ENCODE measurements at regions not wholly inside any gene's neighbourhood (a gene's known extent, or its start where the extent isn't known, plus 50 kb on each side); places are given as distances from the start of the nearest gene placed in this dataset.

DNA sequence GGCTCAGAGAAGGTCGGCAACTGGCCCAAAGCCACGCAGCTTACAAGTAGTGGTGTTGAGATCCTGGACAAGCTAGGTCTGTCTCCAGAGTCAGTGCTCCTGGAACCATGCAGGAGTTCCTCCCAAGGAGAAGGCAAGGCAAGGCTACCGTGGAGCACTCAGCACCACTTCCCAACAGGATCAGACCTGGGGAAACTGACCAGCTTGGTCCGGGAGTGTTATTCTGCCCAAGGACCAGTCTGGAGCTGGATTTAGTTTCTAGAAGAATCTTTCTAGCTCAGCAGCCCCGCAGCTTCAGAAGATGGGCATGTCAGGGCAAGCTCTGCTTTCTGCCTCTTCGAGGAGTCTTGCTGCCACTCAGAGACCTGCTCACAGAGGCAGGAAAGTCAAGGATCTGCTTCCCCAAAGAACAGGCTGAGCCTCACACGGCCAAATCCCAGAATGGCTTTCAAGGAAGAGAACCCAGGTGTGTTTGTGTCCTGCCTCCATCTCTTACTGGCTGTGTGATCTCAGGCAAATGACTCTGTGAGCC lies 302.8 kb downstream of the MATN1 start:
- Histone ChIP-seq H3K4me3 (ENCODE audit: low read length, poor library complexity, severe bottlenecking) (no peak overlapping the region), H3K79me2 (ENCODE audit: insufficient read depth, low read length) (no peaks in the 10 kb centered on the region), H4K20me1 (ENCODE audit: insufficient read depth, low read length, poor library complexity, severe bottlenecking) (no peaks in the 10 kb centered on the region), H3K9me2 (replicated peaks; ENCODE audit: low read depth, low read length) (no peaks in the 10 kb centered on the region), H3F3A (ENCODE audit: low read depth) (no peaks in the 10 kb centered on the region), H3K36me3 (ENCODE audit: insufficient read depth, low read length) (no peaks in the 10 kb centered on the region), H3K4me2 (ENCODE audit: low read depth, low read length, poor library complexity, severe bottlenecking) (no peak overlapping the region), H3K27me3 (ENCODE audit: insufficient read depth, low read length, poor library complexity, severe bottlenecking) (no peaks in the 10 kb centered on the region), H3K9me3 (ENCODE audit: insufficient read depth, low read depth, low read length) (no peaks in the 10 kb centered on the region), H2AFZ (ENCODE audit: low read length) (no peak overlapping the region), H3K9ac (ENCODE audit: low read depth, low read length, poor library complexity, severe bottlenecking) (no peak overlapping the region), H3K4me1 (ENCODE audit: insufficient read depth, low read length, poor library complexity, severe bottlenecking) (no peaks in the 10 kb centered on the region)
- TF ChIP-seq EZH2phosphoT487 (IDR thresholded peaks at IDR 0.05; ENCODE audit: borderline replicate concordance) = no peak
- TF ChIP-seq, protein P1, sequence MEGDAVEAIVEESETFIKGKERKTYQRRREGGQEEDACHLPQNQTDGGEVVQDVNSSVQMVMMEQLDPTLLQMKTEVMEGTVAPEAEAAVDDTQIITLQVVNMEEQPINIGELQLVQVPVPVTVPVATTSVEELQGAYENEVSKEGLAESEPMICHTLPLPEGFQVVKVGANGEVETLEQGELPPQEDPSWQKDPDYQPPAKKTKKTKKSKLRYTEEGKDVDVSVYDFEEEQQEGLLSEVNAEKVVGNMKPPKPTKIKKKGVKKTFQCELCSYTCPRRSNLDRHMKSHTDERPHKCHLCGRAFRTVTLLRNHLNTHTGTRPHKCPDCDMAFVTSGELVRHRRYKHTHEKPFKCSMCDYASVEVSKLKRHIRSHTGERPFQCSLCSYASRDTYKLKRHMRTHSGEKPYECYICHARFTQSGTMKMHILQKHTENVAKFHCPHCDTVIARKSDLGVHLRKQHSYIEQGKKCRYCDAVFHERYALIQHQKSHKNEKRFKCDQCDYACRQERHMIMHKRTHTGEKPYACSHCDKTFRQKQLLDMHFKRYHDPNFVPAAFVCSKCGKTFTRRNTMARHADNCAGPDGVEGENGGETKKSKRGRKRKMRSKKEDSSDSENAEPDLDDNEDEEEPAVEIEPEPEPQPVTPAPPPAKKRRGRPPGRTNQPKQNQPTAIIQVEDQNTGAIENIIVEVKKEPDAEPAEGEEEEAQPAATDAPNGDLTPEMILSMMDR (conservative IDR thresholded peaks at IDR 0.05; ENCODE audit: low read length) = no peak

DNA sequence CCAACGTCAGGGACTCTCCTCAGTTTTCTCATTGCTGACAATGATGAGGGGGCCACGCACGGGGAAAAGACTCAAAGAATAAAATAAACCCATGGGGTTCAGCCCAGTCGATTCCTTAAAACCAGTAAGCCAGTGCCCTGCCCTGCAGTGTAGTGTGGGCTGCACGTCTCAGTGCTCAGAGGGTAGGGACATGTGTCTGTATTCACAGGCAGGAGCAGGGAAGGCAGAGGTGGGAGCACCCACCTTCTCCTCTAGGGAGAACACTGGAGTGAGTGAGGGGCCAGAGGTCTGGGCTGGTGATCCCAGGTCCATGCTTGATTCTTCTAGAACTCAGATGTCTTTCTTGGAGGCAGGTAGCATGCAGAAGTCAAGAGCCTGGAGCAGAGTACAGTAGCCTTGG lies 303.6 kb downstream of the MATN1 start:
- Histone ChIP-seq H3K4me2 (ENCODE audit: low read depth, low read length, poor library complexity, severe bottlenecking) (no peak overlapping the region), H2AFZ (ENCODE audit: low read length) (no peak overlapping the region), H3K79me2 (ENCODE audit: insufficient read depth, low read length) (no peaks in the 10 kb centered on the region), H3K4me1 (ENCODE audit: insufficient read depth, low read length, poor library complexity, severe bottlenecking) (no peaks in the 10 kb centered on the region), H3K9ac (ENCODE audit: low read depth, low read length, poor library complexity, severe bottlenecking) (no peak overlapping the region), H3F3A (ENCODE audit: low read depth) (no peaks in the 10 kb centered on the region), H3K4me3 (ENCODE audit: low read length, poor library complexity, severe bottlenecking) (no peak overlapping the region), H3K27me3 (ENCODE audit: insufficient read depth, low read length, poor library complexity, severe bottlenecking) (no peaks in the 10 kb centered on the region), H3K36me3 (ENCODE audit: insufficient read depth, low read length) (no peaks in the 10 kb centered on the region), H3K9me2 (replicated peaks; ENCODE audit: low read depth, low read length) (no peaks in the 10 kb centered on the region), H3K9me3 (ENCODE audit: insufficient read depth, low read depth, low read length) (no peaks in the 10 kb centered on the region), H4K20me1 (ENCODE audit: insufficient read depth, low read length, poor library complexity, severe bottlenecking) (no peaks in the 10 kb centered on the region)
- TF ChIP-seq EZH2phosphoT487 (IDR thresholded peaks at IDR 0.05; ENCODE audit: borderline replicate concordance) = no peak
- TF ChIP-seq, protein P1 (conservative IDR thresholded peaks at IDR 0.05; ENCODE audit: low read length) = no peak

GRCh38 chr1:30418939-30419720 lies 304.3 kb downstream of the MATN1 start:
- H3K4me3 ChIP-seq (ENCODE audit: low read length, poor library complexity, severe bottlenecking) = no peak overlapping the region
- H3K9me3 ChIP-seq (ENCODE audit: insufficient read depth, low read depth, low read length) = no peaks in the 10 kb centered on the region
- H3K36me3 ChIP-seq (ENCODE audit: insufficient read depth, low read length) = no peaks in the 10 kb centered on the region
- no peaks in the 10 kb centered on the region for H4K20me1 ChIP-seq (ENCODE audit: insufficient read depth, low read length, poor library complexity, severe bottlenecking)
- H3F3A ChIP-seq (ENCODE audit: low read depth) = no peaks in the 10 kb centered on the region
- H2AFZ ChIP-seq (ENCODE audit: low read length) = no peak overlapping the region
- H3K4me2 ChIP-seq (ENCODE audit: low read depth, low read length, poor library complexity, severe bottlenecking) = no peak overlapping the region
- no peak for TF ChIP-seq EZH2phosphoT487 (IDR thresholded peaks at IDR 0.05; ENCODE audit: borderline replicate concordance)
- TF ChIP-seq, protein P1 (conservative IDR thresholded peaks at IDR 0.05; ENCODE audit: low read length) = no peak
- H3K4me1 ChIP-seq (ENCODE audit: insufficient read depth, low read length, poor library complexity, severe bottlenecking) = no peaks in the 10 kb centered on the region
- no peak overlapping the region for H3K9ac ChIP-seq (ENCODE audit: low read depth, low read length, poor library complexity, severe bottlenecking)
- H3K27me3 ChIP-seq (ENCODE audit: insufficient read depth, low read length, poor library complexity, severe bottlenecking) = no peaks in the 10 kb centered on the region
- H3K9me2 ChIP-seq (replicated peaks; ENCODE audit: low read depth, low read length) = no peaks in the 10 kb centered on the region
- no peaks in the 10 kb centered on the region for H3K79me2 ChIP-seq (ENCODE audit: insufficient read depth, low read length)
